ENCODE measurements at regions not wholly inside any gene's neighbourhood (a gene's known extent, or its start where the extent isn't known, plus 50 kb on each side); places are given as distances from the start of the nearest gene placed in this dataset.

DNA sequence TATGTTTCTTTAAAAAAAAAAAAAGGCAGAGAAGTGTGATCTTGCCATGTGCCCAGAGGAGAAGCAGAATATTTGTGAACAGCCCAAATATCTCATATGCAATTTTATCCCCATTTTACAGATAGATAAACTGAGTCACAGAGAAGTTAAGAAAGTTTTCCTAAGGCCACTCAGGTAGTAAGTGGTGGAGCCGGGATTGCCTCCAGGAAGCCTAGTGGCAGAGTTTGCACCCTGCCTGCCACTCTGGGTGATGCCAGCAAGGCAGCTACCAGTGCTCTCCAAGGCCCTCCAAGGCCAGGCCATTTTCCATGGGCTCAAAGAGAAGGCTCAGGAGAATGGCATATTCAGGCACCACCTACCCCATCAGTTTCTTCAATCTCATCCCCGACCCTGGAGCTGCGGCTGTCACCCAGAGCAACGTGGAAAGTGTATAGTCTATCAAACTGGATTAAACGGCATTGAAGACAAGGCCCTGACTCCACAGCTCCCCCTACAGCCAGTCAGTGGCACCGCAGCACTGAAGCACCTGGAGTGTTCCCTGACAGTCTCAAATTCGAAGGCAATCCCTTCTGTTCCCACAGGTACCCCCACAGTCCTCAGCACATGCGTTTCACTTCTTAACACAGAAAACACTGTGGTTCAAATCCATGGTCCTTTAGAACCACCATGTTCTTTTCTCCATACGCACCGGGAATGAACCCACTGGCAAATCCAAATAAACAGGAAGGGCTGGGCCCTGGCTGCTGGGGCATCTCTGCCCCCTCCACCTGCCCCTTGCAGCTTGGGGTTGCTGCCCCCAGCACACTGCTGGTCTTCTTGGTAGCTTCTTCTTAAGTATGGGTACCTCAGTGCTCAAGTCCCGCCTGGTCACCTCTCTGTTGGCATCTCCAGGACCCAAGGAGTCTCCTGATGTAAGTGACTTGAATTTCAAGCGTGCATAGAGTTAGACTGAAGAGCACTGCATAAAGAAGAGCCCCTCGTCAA, 175.3 kb downstream of the INHBB start:
- DNase-seq = no peak

DNA sequence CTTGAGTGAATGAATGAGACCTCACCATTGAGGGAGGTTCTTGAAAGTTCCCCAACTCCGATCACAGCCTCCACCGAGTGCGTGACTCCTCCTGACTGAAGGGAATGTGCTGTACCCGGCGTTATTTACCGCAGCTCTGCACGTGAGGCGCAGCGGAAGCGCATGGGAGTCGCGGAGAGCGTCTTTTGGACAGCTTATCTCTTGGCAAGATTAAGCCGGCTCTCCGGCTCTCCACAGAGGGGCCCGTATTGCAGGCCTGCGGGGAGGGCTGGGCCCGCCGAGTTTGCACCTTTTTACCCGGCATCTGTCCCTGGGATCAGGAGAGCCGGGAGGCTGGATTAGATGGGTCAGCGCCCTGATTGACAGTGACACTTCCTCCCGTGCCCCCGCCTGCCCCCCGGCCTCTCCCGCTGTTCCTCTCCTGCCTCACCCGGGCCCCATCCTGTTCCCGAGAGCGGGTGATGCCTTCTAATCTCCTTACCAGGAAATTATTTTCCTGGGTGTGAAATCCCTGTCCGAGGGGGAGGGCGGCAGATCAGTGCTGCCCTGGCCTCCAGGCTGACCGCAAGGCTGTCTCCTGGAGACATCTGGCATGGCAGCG, 176.3 kb downstream of the INHBB start:
- no peak for DNase-seq

DNA sequence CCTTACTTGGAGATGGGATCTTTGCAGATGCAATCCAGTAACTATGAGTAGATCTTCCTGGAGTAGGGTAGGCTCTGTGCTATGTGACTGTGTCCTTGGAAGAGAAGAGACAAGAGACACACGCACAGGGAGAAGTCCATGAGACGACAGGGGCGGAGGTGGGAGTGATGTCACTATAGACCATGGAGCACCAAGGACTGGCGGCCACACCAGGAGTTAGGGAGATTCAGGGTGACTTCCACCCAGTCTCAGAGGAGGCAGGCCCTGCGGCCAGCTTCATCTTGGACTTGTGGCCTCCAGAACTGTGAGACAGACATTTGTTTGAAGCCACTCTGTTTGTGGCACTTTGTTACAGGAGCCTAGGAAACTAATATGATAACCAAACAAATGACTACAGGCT, 177.8 kb downstream of the INHBB start:
- DNase-seq = no peak

DNA sequence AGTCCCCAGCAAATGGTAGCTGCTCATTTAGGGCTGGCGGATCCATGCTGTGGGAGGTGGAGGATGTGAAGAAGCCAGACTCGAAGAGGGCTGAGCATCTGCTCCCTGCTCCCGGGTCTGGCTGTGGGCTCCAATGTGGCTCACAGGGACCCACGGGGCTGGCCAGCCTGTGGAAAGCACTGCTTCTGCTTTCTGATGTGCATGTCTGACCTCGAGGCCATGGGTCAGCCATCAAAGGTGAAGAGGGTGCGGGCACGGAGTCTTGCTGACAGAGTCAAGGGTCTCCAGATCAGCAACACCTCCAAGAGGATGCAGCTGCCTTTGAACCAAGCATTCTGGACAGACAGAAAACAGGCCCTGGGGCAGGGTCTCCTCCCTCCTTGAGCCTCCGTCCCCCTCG, 178.2 kb downstream of the INHBB start:
- no peak for DNase-seq

DNA sequence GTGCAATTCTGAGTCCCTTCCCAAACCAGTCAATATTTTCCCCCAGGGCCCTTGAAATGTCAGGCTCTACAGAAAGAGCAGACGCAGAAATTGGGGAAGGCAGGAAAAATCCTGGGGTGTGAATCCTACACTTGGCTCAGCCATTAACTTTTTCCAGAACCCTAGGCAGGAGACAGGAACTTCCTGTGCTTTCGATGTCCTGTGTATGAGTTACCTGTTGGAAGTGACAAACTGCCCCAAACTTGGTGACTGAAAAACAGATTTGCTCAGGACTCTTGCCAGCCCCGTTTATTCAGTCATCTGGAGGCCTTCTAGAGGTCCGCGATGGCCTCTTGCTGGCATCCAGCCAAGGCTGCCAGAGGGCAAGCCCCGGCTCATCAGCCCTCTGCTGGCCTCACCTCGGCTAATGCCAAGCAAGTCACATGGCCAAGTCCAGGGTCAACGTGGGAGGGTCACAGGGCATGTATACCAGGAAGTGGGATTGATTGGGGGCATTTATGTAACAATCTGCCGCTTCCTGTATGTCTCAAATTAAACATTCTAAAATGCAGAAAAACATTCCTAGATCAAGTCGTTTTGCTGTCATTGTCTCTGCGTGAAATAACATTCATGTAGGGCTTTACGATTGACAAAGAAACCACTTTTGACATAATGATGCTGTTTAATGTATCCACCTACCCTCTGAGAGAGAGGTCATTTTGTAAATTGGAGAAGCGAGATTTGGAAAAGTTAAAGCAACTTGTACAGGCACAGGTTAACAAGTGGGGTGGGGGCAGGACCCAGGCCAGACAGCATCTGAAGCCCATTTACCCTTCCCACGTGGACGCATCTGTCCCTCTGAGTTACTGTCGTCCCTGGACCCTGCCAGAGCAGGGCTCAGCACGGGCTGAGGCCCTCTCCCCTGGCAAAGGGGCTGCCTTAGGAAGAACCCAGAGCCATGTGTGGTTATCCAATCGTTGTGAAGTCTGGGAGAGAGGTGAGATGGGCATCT, 179.4 kb downstream of the INHBB start:
- DNase-seq = no peak

DNA sequence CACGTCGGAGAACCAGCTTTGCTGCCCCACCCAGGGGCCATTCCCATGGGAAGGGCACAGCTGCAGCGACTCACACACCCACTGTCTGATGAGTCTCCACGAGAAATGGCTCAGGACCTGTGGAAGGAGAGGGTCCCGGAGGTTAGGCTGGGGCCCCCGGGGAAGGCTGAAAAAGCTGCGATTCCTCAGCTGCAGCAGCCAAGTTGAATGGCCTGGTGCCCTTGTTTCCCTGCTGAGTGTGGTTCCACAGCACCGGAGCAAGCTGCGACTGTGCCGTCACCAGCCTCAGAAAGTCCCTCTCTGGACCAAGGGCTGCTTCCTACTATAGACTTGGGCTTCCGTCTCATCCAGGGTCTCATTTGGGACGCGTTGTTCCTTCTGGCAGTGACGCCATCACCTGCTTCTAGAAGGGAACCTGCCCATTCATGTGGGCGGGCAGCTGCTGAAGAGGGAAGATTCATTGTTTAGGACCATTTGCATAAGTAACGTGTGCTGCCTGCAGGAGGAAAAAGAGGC, 180.2 kb downstream of the INHBB start:
- DNase-seq = no peak

DNA sequence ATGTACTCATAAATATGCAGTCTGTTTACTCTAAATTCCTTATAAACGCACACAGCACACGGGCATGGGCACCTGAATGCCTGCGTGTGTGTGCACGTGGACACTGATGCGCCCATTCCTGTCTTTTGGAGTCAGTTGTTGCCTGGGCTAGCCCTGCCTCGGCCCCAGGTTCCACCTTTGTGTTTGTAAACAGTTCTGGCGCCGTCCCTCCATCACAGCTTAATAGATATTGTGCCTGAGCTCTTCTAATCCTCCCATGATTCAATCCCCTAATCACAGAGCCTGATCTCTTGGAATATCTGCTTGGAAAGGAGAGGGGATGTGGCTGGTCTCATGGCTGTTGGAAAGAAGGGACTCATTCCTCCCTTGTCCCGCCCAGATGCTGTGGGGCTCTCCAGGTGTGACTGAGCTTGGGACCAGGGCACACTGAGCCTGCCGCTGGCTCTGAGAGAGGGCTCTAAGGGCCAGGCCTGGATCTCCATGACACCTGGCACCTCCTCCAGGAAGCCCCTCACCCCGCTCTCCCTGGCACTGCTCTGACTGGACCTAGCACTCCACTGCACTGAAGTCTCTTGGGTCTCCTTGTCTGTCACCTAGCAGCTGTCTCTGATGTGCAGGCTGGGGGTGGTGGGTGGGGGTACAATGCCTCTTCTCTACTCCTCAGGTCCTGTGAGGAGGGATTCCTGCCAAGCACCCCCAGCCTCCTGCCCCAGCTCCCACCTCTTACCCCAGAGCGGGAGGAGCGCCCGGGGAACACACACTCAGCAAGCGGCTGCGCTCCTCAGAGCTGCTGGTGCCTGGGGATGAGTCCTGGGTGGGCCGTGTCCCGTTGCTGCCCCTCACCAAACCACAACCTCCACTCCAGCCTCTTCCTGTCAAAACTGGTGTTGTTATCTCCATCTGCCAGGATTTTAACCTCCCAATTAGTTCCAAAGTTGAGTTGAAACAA, 181.3 kb downstream of the INHBB start:
- no peak for DNase-seq

DNA sequence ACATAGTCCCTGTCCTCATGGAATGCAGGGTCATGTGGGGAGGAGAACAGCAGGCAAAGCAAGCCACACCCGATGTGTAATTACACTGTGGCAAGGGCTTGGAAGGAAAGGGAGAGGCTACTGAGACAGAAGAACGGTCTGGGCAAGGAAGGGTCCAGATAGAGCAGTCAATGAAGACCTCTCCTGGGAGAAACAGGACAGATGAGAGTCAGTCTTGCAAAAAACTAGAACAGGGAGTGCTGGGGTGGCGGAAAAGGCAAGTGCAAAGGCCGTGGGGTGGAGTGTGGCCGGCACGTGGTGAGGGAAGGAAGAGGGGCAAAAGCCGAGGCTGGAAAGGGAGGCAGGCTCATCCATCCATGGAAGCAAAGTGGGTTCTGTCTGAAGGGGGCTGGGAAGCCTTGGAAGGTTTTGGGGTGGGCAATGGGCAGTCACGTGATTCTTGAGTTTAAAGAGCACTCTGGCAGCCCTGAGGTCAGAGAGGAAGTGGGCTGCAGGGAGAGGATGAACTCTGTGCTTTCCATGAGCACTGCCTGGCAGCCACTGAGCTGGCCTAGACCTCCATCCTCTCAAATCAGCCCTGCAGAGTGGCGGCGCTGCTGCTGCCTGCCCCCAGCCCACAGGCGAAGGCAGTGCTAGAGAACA, 182.2 kb downstream of the INHBB start:
- DNase-seq = no peak

DNA sequence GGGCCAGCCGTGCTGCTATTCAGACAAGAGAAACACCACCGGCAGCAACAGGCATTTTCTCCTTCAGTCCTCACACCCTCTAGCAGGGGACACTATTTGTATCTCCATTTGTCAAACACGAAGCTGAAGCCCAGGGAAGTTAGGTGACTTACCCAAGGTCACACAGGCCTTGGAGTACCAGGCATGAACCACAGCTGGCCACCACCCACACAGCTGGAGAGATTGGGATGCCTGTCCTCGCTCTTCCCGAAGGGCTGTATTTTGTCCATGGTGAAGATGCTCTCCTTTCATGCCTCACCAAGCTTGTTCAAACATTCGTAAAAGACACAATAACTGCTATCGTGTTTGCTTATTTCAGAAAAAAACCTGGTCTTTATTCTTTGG, 182.7 kb downstream of the INHBB start:
- DNase-seq = no peak

DNA sequence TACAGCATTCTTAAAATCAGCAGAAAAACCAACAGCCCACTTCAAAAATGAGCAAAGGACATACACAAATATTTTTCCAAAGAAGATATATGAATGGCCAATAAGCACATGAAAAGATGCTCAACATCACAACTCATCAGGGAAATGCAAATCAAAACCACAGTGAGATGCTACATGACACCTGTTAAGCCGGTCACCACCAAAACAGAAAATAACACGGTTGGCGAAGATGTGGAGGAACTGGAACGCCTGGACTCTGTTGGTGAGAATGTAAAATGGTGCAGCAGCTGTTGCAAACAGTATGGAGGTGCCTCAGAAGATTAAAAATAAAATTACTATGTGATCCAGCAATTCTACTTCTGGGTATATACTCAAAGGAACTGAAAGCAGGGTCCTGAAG, 184.8 kb downstream of the INHBB start:
- DNase-seq = no peak

DNA sequence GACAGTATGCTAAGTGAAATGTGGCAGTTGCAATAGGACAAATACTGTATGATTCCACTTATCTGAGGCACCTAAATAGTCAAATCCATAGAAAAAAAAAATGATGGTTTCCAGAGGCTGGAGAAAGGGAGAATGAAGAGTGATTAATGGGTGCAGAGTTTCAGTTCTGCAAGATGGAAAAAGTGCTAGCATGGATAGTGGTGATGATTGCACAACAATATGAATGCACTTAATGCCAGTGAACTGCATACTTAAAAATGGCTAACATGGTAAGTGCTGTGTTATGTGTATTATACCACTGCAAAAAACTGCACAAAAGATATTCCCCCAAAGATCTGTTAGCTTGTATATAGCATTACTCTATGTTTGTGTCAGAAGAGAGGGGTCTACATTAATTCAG, 185.4 kb downstream of the INHBB start:
- DNase-seq = no peak

DNA sequence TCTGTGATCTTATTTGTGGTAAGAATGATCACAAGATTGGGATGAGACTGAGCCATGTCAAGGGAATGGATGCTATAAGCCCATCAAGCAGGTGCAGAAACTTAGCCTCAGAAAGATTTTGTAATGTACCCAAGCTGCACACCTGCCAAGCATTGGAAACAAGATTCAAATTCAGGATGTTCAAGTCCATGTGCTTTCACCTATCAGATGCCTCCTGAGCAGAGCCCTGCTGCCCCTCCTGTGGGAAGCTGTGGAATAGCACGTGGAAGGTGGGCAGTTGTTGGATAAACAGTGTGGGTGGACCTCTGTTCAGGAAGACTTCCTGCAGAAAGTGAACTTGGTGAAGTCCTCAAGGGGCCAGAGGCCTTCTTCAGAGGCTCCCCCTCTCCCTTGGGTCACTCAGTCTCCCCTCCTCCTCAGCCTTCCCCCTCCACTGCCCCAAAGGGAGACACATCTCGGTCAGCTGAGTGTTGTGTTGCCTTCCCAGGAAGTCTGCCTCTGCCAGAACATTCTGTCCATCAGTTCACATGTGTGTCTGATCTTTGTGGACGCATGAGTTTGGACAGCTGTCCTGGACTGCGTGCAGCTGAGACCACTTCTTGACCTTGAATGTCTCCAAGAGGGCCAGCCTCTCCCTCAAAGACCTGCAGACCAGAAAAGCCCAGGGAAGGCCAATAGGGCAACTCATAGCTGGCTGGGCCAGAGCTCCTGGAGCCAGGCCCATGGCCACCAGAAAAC, 186.1 kb downstream of the INHBB start:
- no peak for DNase-seq

DNA sequence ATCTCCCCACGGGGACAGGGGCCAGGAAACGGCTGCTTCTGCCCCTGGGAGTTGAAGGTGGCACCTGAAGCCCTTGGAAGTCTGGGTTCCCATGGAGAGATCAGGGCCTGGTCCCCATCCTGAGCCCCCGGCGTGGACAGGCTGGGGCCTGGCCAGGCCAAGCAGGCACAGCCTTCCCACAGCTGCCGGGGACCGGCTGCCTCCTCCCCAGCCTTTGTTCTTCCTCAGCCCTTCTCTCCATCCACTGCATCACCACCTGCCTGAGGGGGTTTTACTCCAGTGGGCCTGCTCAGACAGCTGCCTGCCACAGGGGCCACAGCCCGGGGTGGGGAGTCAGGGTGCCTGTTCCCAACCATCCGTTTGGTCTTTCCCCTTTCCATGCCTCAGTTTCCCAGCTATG, 187.7 kb downstream of the INHBB start:
- no peak for DNase-seq

DNA sequence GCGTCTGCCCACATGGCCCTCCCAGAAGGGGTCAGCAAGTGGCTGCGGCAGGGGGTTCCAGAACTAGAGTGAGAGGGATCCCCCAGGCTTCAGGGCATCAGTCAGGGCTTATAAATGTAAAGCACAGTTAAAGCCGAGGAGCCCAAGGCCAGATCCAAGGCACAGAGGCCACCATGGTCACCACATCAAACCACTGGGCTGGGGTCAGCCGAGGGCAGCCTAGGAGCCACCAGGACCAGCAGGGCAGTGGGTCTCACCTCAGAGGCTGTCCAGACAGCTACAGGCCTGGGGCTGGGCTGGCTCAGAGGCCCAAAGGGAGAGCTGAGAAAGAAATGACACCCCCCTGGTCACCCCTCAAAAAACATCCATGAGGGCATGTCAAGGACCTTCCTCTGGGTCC, 188.5 kb downstream of the INHBB start:
- DNase-seq = no peak

DNA sequence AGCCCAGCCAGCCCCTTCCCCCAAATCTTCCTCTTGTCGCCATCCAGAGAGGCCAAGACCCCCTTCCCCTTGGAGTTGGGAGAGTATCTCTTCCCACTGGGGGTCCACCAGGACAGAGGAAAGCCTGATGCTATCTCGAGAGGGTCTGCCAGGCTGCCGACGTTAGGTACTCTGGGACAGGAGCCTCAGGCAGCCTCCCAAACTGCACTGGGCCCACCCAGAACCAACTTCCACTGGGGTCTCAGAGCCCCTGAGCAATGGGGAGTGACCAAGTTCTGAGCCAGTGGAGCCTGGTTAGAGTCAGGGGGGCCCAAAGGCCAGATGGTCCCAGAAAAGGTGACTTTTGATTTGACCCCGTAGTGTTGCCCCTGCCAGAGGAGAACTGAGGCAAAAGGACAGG, 189.1 kb downstream of the INHBB start:
- no peak for DNase-seq

DNA sequence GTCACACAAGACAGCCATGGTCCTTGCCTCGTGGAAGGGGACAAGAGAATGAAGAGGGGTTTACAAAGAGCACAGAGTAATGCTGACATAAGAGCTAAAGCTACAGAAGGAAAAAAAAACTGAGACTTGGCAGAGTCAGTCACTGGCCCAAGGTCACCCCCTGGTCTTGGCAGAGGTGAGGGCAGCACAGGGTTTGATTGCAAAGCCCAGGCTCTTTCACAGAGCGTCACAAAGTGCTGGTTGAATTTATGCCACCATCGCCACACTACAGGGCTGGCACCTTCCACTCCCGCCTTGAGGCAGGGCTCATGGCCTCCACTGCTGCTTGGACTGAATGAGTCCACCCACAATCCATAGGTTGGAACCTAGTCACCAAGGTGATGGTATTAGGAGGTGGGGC, 190.2 kb downstream of the INHBB start:
- DNase-seq = no peak

DNA sequence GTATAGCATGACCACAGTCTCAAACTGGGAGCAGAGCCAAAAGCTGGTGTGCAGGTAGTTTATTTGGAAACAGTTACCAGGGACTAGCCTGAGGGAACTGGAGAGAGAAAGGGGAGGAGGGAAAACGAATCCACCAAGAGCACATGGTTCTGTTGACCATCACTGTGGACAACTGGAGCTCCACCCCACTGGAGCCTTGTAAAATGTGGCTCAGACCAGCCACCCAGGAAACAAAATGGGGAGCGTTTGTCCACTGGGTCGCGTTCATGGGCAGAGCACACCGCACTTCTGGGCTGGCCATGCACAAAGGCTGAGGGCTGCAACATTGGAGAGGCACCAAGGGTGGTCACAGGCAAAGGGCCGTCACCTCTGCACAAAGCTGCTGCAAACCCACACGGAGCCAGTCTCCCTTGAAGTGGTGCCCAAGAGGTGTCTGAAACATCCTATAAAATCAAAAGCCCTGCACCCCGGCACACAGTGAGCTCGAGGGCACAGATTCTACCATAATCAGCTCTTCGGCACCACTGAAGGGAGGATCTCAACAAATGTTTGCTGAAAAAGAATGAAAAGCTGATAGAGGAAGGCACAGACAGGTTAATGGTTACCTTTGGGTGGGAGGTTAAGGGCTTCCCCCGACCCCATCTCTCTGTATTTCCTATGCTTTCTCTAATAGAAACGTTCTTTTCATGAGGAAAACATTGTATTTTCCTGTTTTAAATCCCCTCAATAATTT, 192.9 kb downstream of the INHBB start:
- no peak for DNase-seq

DNA sequence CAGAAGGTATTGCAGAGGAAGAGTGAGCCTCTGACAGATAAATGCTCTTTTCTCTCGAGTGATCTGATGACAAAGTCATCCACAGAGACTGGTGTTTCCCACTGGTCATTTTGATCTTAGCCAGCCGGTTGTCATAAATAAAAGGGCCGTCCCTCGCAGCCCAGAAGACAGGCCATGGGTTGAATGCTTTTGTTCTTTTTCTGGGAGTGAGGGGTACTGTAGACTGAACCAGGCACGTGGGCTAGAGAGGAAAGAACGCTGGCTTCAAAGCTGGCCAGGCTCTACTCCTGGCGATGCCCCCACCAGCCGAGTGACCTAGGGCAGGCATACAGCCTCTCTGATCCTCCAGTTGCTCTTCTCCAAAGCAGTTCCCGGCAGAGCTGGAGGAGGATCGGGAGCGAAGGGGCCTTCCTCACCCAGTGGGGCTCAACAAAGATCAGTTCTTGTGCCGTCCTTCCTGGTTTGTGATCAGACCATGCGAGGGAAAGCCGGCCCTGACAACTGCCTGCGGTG, 193.5 kb downstream of the INHBB start:
- no peak for DNase-seq

DNA sequence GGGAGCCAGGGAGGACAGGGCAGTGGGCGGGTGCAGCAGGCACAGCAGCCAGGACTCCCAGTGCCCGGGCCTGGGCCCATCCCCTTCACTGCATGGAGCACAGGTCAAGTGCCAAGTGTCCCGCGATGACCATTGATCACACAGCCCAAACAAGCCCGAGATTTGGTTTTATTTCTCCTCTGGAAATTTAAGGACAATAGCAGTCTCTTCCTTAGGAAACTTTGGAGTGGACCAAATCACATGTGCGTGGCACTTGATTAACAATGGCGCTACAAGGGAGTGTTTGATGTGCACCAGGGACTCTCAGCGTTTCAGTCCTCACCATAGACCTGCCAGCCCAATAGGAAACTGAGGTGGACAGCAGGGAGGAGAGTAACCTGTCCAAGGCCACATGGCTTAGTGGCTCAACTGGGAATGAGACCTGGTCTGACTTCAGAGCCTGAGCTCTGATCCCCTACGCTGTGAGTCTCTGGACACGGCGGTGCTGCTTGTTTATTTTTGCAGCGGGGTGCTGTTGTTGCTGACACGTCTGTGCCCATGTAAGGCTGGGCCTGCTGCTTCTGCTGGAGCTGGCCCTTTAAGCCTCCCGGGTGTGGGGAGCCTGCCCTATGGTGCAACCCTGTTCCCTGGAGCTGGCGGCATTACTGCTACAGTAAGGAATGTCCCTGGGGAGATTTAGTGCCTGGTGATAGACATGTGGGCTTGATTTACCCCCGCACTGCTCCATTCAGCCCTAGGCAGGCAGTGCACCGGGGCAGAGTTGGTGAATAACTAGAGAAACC, 194.2 kb downstream of the INHBB start:
- no peak for DNase-seq
